OCI-LY7 (cell line): ENCODE measurements at regions not wholly inside any gene's neighbourhood (a gene's known extent, or its start where the extent isn't known, plus 50 kb on each side); places are given as distances from the start of the nearest gene placed in this dataset.

Experiments
- BruUV-seq: library from RNA; stranded (reverse); fragments of 400-500 nt; replicated peaks from 2 replicates; lab custom pipeline; 2021; lab: Mats Ljungman, UMichigan
- CTCF ChIA-PET: fragments of 300-600 bp; sonication (Branson Sonifier 250); formaldehyde crosslinking; loops from one replicate; lab custom pipeline; 2022; ENCODE audit warnings: antibody characterized with exemption; ENCODE audit not compliant: unreplicated experiment; lab: Charles Lee
- POLR2A ChIA-PET: fragments of 300-600 bp; sonication (Branson Sonifier 250); formaldehyde crosslinking; loops from one replicate; lab custom pipeline; 2022; ENCODE audit warnings: antibody characterized with exemption; lab: Charles Lee
- DNase-seq: peaks from one replicate; pipeline ENCODE4 v3.0.0-alpha.2; 2015; ENCODE audit warnings: low spot score
- H2AFZ ChIP-seq: fragments of 200-600 bp; sonication (generic), shearing (Covaris generic); 2 replicates; pipeline ENCODE4 v1.6.1; 2014; ENCODE audit warnings: mild to moderate bottlenecking, antibody characterized with exemption, low read length, moderate library complexity
- H3K27ac ChIP-seq: fragments of 200-600 bp; sonication (generic); 2 replicates; pipeline ENCODE4 v1.5.1; 2014; ENCODE audit warnings: mixed run types, low read depth, mild to moderate bottlenecking, moderate library complexity, low read length, inconsistent platforms; ENCODE audit not compliant: poor library complexity, severe bottlenecking
- H3K36me3 ChIP-seq: fragments of 200-600 bp; sonication (generic); 2 replicates; pipeline ENCODE4 v1.6.1; 2014; ENCODE audit warnings: mild to moderate bottlenecking, antibody characterized with exemption, low read length, moderate library complexity, mixed read lengths; ENCODE audit not compliant: insufficient read depth
- H3K4me1 ChIP-seq: fragments of 200-600 bp; sonication (generic); 2 replicates; pipeline ENCODE4 v1.5.1; 2014; ENCODE audit warnings: mild to moderate bottlenecking, low read length; ENCODE audit not compliant: insufficient read depth, poor library complexity, severe bottlenecking
- H3K4me2 ChIP-seq: fragments of 200-600 bp; sonication (generic); 2 replicates; pipeline ENCODE4 v1.6.1; 2014; ENCODE audit warnings: mild to moderate bottlenecking, low read length
- H3K4me3 ChIP-seq: fragments of 200-600 bp; sonication (generic); 2 replicates; pipeline ENCODE4 v1.5.1; 2014; ENCODE audit warnings: mild to moderate bottlenecking, low read depth, low read length; ENCODE audit not compliant: poor library complexity, severe bottlenecking
- H3K79me2 ChIP-seq: fragments of 200-600 bp; sonication (generic); 2 replicates; pipeline ENCODE4 v1.6.1; 2016; ENCODE audit warnings: low read depth, mild to moderate bottlenecking, low read length, moderate library complexity, mixed read lengths; ENCODE audit not compliant: insufficient read depth
- H3K9me2 ChIP-seq: fragments of 200-600 bp; sonication (generic); 2 replicates; pipeline ENCODE4 v1.6.1; 2016; ENCODE audit warnings: mild to moderate bottlenecking, low read length, mixed read lengths; ENCODE audit not compliant: insufficient read depth
- H3K9me3 ChIP-seq: fragments of 200-600 bp; sonication (generic); 2 replicates; pipeline ENCODE4 v1.6.1; 2014; ENCODE audit warnings: mild to moderate bottlenecking, mixed run types, low read length, mixed read lengths
- H4K20me1 ChIP-seq: fragments of 200-600 bp; sonication (generic); 2 replicates; pipeline ENCODE4 v1.6.1; 2014; ENCODE audit warnings: mild to moderate bottlenecking, antibody characterized with exemption, low read length, moderate library complexity, mixed read lengths; ENCODE audit not compliant: insufficient read depth
- EZH2phosphoT487 ChIP-seq: fragments of 200-600 bp; sonication (generic); IDR thresholded peaks from 2 replicates; pipeline ENCODE4 v1.6.1; 2018; ENCODE audit warnings: low read depth, borderline replicate concordance, mild to moderate bottlenecking, mixed run types, antibody characterized with exemption, low read length, moderate library complexity, mixed read lengths
- intact Hi-C: fragments of 100-400 bp; cut with micrococcal nuclease; formaldehyde crosslinking; loops from one replicate; pipeline ENCODE4 v1.10.0; 2022; ENCODE audit not compliant: unreplicated experiment
- TF ChIP-seq, protein P1 (sequence below): fragments of 200-600 bp; sonication (generic); conservative IDR thresholded peaks from 2 replicates; pipeline ENCODE4 v1.5.1; 2014; ENCODE audit warnings: mild to moderate bottlenecking, antibody characterized with exemption, low read length, moderate library complexity, mixed read lengths

DNA sequence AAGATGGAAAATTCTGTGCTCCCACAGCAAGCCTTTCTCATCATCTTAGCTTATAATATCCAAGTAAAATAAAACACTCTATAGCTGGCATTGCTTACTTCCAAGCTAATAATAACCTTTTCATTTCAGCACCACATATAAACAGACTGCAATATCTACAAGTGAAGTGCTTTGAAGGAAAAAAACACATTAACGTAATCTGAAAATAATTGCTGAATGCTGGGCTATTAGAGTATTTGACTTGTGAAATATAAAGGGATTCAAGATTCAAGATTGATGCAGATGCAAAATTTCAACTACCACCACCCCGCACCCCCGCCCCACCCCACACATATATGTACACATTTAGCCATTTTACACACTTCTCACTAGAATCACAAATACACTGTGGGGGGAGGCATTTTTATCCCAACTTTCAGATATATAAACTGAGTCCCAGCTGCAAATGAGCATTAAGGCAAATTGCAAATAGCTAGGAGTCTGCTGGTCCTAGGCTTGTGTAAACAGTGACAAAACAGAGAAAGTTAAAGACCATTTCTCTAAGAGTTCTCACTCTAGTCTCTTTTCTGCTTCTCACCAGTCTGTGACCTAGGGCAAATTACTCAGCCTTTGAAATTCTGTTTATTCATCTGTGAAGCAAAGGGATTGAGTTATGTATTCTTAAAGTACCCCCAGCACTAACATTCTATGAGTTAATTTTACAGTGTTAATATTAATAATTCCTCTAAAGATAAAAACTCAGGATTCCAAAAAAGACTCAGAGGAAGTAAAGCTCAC is 489.4 kb downstream of the PRELID2 start:
- no peaks in the 10 kb centered on the region for H3K4me1 ChIP-seq
- H4K20me1 ChIP-seq, result no peaks in the 10 kb centered on the region
- TF ChIP-seq, protein P1, sequence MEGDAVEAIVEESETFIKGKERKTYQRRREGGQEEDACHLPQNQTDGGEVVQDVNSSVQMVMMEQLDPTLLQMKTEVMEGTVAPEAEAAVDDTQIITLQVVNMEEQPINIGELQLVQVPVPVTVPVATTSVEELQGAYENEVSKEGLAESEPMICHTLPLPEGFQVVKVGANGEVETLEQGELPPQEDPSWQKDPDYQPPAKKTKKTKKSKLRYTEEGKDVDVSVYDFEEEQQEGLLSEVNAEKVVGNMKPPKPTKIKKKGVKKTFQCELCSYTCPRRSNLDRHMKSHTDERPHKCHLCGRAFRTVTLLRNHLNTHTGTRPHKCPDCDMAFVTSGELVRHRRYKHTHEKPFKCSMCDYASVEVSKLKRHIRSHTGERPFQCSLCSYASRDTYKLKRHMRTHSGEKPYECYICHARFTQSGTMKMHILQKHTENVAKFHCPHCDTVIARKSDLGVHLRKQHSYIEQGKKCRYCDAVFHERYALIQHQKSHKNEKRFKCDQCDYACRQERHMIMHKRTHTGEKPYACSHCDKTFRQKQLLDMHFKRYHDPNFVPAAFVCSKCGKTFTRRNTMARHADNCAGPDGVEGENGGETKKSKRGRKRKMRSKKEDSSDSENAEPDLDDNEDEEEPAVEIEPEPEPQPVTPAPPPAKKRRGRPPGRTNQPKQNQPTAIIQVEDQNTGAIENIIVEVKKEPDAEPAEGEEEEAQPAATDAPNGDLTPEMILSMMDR, result no peak
- no peak for TF ChIP-seq EZH2phosphoT487
- H3K9me2 ChIP-seq, result no peaks in the 10 kb centered on the region
- no peak for DNase-seq
- no peaks in the 10 kb centered on the region for H3K36me3 ChIP-seq
- intact Hi-C loops, result no loop called here
- ChIA-PET POLR2A (interaction anchor here (0.7 to 1.5 kb wide), 3 partner anchors 15 to 878 kb away, joined by 4 to 7 read pairs (median 5); no protein-coding TSS in a partner anchor), CTCF (no interaction called here)
- H3K4me3 ChIP-seq, result no peak overlapping the region
- H3K4me2 ChIP-seq, result no peak overlapping the region
- no peak overlapping the region for H2AFZ ChIP-seq
- H3K79me2 ChIP-seq, result no peaks in the 10 kb centered on the region
- H3K9me3 ChIP-seq, result no peaks in the 10 kb centered on the region
- BruUV-seq, result no TSS peak
- H3K27ac ChIP-seq, result no peak overlapping the region

DNA sequence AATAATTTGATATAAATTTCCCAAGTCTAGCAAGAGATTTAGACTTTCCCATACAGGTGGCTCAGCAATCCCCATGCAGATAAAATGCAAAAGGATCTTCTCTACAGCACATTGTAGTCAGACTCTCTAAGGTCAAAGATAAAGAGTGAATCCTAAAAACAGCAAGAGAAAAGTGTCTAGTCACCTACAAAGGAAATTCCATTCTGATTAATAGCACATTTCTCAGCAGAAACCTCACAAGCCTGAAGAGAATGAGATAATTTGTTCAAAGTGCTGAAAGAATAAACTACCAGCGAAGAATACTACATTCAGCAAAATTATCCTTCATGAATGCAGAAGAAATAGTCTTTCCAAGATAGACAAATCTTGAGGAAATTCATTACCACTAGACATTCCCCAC is 493.3 kb downstream of the PRELID2 start:
- TF ChIP-seq, protein P1, result no peak
- TF ChIP-seq EZH2phosphoT487, result no peak
- H3K36me3 ChIP-seq, result no peaks in the 10 kb centered on the region
- DNase-seq, result no peak
- H3K9me3 ChIP-seq, result no peaks in the 10 kb centered on the region
- no peaks in the 10 kb centered on the region for H3K4me1 ChIP-seq
- H3K27ac ChIP-seq, result no peak overlapping the region
- no peaks in the 10 kb centered on the region for H3K9me2 ChIP-seq
- no peak overlapping the region for H3K4me2 ChIP-seq
- ChIA-PET CTCF (no interaction called here), POLR2A (interaction anchor here (2.0 kb wide), 1 partner anchor 17 kb away, joined by 5 read pairs; no protein-coding TSS in a partner anchor)
- H3K4me3 ChIP-seq, result no peak overlapping the region
- intact Hi-C loops, result no loop called here
- no TSS peak for BruUV-seq
- H2AFZ ChIP-seq, result no peak overlapping the region
- no peaks in the 10 kb centered on the region for H3K79me2 ChIP-seq
- no peaks in the 10 kb centered on the region for H4K20me1 ChIP-seq

DNA sequence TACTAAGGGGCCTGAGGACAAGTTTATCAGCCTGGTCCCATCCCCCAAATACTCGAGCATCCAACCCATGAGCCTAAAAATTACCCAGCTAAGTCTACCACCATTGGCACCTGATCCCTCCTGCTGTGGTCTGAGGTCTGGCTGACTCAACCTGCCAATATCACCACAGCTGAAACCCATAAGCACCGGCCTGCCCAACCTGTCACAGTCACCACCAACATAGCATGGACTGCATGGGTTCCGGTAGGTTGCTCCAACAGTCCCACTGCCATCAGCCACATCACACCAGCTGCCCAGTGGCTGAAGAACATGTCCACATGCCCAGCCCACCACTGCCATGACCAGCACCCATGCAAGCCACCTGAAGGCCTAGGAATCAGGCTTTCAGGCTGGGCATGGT is 495.0 kb downstream of the PRELID2 start:
- ChIA-PET CTCF (no interaction called here), POLR2A (no interaction called here)
- Histone ChIP-seq H3K36me3 (no peaks in the 10 kb centered on the region), H3K27ac (no peak overlapping the region), H2AFZ (no peak overlapping the region), H3K9me2 (no peaks in the 10 kb centered on the region), H3K79me2 (no peaks in the 10 kb centered on the region), H4K20me1 (no peaks in the 10 kb centered on the region), H3K4me2 (no peak overlapping the region), H3K4me1 (no peaks in the 10 kb centered on the region), H3K4me3 (no peak overlapping the region), H3K9me3 (0 out of 2 replicates have a peak, but pooled peaks cover 3% of the 10 kb centered on the region)
- no TSS peak for BruUV-seq
- intact Hi-C loops, result no loop called here
- DNase-seq, result no peak
- TF ChIP-seq, protein P1, result no peak
- no peak for TF ChIP-seq EZH2phosphoT487
